GM18511 (cell line): ENCODE measurements at regions not wholly inside any gene's neighbourhood (a gene's known extent, or its start where the extent isn't known, plus 50 kb on each side); places are given as distances from the start of the nearest gene placed in this dataset.

Source experiments
- ATAC-seq: cut with Tn5 transposase; IDR thresholded peaks from one replicate; pipeline ENCODE4 v1.9.1; 2021; ENCODE audit warnings: mild to moderate bottlenecking, moderate library complexity; ENCODE audit not compliant: unreplicated experiment

DNA sequence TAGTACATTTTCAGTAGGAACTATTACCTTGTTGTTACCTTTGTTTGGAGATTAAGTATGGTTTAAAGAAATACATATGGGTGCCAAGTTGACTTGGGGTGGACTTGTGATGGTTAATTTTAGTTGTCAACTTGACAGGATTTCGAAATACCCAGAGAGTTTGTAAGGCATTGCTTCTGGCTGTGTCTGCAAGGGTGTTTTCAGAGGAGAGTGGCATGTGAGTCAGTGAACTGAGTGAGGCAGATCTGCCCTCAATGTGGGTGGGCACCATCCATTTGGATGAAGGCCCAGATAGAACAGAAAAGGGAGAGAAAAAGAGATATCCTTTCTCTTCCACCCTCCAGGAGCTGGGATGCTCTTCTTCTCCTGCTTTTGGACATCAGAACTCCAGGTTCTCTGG is 315.5 kb downstream of the GPATCH2 start:
- no peak for ATAC-seq

DNA sequence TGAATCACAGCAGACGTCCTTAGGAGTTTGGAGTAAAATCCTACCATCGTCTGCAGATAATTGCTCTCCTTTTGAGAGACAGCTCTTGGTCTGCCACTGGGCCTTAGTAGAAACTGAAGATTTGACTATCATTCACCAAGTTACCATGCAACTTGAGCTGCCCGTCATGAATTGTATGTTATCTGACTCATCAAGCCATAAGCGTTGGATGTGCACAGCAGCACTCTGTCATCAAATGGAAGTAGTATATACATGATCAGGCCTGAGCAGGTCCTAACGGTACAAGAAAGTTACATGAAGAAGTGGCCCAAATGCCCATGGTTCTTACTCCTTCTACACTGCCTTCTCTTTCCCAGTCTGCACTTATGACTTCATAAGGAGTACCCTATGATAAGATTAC is 317.8 kb downstream of the GPATCH2 start:
- no peak for ATAC-seq

DNA sequence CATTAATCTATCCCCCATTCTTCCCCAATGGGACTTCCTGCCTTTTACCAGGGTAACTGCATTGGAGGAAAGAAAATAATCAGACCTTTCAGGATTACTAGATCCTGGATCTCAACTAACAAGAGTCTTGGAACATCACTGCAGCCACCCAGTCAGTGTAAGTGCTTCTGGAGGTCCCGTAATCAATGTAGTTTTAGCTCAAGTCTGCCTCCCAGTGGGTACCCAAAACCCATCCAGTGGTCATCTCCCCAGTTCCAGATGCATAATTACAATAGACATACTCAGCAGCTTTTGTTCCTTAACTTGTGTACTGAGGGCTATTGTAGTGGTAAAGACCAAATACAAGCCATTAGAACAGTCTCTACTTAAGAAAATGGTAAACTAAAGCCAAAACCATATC is 319.1 kb downstream of the GPATCH2 start:
- no peak for ATAC-seq

DNA sequence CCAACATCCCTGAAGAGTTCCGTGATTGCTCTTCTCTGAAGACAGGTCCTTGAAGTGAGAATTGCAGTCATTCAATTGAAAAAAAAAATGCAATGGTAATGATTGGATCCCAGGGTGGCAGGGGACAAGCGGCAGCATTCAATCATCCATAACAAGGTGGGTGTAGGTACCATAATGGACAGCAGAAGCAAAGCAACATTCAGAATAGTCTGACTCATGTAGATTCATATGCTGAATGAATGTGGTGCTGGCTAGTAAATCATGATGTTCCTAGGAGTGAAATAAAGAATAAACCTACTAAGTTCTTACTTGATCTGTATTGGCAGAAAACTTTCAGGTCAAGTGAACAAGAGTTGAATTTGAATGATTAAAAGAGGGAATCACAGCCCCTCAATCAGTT is 319.6 kb downstream of the GPATCH2 start:
- no peak for ATAC-seq

DNA sequence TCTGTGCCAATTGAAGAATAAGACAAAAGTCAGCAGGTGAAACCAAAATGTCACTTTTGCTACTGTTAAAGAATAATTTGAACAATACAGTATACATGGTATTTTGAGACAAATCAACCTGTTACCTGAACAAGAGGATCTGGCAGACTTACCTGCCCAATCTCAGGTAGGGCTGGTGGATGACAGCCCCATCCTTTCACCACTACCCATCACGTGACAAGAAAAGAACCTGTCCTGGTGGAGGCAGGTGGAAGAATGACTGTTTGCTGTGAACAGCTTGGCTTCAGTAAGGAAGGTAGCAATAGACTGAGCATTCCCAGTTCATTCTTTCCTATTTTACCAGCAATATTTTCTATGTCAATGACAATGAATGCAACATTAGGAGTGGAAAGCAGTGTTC is 349.6 kb downstream of the GPATCH2 start:
- ATAC-seq = no peak

DNA sequence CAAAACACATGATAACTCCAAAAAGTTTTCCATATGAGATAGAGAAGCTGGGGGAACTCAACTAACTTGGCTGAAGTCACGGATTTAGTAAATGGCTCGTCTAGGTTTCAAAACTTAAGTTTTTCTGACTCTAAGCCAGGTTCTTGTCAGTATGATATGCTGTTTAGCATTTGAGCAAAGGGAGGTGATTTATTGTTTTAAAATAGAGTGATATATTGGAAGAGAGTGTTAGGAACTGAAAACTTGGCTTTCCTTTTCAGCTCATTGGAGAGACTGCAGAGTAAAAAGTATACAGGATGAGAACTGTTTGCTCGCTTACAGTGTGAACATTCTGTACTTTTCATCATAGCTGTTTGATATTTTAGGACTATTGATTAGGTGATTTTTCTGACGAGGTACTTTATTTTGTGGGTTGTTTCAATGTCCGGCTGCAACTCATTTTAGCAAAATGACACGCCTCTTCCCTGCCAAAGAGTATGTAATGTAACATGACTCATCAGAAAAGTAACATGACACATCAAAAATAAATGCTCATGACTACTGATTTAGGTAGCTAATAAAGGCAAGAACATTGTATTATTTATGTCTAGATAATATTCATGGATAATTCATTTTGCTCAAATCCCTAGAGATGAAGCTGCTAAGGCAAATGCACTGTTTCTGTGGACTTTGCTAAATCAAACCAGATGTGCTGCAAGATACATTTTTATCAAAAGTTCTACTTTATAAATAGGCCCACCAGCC is 355.1 kb downstream of the GPATCH2 start:
- ATAC-seq = no peak

DNA sequence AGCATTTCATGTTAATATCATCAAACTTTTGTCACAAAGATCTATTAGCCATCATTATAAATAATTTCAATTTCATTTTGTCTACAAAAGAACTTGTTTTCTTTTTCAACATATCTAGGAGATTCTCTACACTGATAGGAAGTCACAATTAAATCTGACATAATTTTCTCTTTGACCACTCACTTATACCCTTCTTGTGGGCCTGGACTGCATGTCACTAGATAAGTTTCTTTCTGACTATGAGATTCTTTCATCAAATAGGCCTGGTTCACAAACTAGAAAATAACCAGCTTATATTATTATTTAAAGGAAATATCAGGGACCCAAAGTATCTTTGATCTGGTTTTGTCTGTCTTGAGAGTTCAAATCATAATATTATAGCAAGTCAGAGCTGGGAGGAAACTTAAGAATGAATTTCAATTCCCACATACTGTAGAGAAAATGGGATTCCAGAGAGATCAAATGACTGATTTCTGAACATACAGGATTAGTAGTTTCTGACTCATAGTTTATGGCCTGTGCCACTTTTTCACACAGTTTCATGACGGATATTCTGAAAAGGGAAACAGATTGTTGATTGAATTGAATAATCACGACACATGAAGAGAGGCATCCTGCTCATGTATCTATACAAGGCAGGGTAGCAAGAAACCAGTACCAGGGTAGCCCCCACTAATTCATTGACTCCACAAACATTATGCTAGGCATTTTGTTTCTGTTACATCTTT is 355.8 kb downstream of the GPATCH2 start:
- peak; percentile 47 for ATAC-seq

DNA sequence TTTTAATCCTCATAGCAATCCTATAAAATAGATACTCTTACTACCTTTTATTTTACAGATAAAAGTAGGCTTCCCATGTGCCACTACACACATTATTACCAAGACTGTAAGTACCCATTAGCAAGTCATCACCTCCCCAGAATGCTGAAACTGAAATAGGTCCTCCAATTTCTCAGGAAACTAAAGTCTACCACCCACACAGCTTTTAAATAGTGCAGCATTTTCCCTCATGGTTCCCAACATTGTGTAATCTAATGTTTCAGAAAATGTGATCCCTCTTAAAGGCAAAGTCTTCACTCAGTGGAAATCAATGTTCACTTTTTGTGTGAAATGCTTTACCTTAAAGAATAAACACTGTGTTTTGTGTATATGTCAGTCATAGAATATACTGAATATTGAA is 356.5 kb downstream of the GPATCH2 start:
- no peak for ATAC-seq

DNA sequence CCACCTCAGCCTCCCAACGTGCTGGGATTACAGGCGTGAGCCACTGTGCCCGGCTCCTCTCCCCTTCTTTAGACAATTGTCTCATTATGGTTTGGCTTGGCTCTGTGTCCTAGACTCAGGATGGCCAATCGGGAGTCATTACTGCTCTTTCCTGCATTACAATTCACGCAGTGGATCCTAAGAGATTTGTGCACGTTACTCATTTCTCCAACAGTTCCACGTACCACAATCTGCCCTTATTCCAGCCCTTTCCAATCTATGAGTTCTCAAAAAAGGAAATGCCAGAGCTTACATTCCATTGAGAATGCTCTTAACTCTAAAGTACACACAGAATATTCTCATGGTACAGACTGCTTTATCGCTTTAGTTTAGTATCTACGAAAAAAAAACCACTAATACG is 357.0 kb downstream of the GPATCH2 start:
- no peak for ATAC-seq

DNA sequence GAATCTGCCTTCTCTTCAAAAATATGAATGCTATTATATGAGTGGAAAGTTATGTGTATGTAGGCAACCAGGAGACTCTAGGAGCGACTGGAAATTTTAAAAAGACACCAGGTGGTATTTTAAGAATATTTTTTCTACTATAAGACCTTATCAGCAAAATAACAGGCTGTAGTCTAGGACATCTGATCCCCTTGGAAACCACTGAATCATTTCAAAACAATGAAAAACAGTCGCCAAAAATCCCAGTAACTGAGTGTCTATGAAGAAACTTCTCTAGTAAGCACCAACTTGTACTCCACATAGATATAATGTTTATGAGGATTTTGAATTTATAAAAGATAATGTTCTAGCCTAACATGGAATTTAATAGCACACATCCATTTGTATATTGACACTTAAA is 358.5 kb downstream of the GPATCH2 start:
- no peak for ATAC-seq

DNA sequence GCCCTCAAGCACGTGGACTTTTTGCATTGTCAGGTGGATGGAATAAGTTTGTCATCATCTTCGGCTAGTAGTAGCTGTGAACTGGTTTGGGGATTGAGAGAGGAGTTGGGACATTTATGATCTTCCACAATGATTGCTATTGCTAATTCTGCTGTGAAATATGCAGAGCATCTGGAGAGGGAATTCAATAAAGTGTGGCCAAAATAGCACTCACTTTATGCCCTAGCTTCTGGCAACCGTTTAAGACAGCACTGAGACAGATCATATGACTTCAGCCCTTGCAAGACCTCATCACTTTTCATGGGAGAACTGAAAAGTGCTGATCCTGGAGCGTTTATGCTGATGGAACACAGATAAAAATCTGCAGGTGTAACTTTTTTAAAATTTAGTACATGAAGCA is 360.8 kb downstream of the GPATCH2 start:
- ATAC-seq = no peak

DNA sequence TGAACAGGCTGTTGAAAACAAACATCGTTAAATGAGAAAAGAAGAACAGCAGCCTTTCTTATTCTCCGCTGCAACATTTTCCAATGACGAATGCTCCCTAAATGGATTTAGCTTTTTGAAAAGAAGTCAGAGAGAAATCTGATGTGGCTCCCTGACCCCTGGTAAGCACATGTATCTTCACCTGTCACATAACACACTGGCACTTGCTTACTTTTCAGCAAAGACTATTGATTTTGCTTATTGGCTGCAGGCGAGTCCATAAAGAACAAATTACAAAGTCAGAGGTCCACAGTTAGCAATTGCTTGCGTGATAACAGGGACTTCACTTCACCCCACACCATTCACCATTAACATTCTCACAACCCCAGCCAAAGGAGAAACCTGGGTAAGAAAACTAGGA is 362.8 kb downstream of the GPATCH2 start:
- ATAC-seq = no peak

DNA sequence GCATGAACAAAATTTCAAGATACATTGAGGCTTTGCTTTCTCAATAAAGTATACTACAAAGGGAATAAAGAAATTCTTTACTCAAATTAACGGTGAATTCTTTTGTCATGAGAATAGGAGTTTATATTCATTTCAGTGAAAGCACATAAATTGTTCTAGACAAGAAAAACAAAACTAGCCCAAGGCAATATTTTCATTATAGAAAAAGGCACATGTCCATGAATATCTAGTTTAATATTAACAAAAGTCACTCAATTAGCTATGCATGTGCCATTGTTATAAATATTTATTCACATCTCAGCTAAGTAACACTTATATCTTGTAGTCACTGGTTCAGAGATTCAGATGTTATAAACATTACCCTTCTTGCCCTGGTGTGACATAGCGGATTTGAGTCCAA is 369.3 kb downstream of the GPATCH2 start:
- ATAC-seq = no peak

DNA sequence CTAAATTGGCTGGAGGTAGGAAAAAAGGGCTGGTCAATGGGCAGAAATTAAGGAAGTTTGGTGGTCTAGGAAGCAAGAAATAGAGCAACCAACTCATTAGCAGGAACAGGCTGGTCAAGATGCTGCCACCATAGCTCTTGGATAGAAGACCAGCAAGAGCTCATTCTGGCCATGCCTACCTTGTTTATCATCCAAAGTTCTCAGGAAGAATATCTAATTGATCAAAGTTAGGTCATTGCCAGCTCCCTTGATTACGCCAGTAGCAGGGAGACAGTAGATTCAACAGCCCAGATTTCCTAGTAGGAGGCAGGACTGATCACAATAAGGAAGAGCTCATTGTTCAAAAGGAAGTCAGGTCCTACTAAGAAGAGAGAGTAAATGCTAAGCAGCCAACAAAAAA is 370.2 kb downstream of the GPATCH2 start:
- no peak for ATAC-seq

DNA sequence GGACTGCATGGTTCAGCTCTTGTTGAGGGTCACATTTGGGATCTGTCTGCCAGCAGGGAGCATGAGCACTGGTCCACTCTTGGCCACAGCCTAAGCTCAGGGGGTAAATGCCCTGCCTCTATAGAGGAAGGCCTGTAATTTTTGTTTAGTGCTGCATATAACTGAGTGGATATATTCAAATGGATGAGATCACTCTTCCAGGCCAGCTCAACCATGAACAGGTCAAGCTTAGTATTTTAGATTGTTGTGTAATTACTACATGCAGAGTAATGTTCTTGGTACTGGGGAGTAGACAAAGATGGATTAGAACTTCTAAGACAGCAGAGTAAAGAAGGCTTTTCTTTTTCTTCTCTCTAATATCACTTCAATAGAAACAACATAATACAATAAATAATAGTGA is 376.9 kb downstream of the GPATCH2 start:
- ATAC-seq = no peak

DNA sequence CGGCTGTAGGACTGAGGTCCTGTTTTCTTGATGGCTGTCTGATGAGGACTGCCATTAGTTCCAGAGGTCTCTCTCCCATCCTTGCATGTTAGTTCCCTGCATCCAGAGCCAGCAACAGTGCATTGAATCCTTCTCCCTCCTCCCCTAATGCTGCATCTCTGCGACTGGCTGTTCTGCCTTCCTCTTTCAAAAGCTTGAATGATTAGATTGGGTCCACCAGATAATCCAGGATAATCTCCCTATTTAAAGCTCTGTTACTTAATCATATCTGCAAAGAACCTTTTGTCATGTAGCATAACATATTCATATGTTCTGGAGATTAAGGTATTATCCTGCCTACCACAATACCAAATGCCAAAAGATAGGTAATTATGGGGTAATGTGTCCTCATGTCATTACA is 377.5 kb downstream of the GPATCH2 start:
- no peak for ATAC-seq

DNA sequence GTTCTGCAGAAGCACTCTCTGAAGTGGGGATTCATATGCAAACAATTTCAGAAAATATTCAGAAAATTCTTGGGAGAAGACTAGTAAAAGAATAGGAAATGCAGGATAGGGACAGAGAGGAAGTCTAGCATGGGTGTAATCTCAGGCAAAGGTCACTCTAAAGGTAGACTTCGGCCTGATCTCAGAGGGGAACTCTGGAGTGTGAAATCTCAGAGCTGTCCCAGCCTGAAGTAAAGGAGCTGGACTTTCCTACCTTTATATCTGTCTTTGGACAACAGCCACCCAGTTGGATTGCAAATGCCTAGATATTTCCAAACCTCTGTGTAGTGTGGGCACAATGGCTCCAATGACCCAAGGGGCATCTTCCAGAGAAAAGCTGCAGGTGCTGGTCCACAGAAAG is 379.8 kb downstream of the GPATCH2 start:
- ATAC-seq = no peak

DNA sequence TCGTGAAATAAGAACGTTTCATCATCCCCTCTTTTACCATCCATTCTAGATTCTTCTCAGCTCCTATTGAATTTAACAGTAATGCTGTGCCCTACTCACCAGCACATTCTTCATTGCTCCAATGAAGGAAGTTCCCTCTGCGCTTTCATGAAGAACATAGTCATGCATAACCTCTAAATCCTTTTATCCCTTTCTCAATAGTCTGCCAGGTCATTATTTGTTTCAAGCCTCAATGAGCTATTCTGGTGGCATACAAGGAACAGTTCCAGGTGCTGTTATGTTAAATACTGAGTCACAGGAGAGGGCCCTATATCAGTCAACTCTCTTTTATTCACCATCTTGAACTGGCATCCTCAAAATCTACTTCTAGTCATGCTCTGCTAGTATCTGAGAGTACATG is 381.0 kb downstream of the GPATCH2 start:
- ATAC-seq = no peak

DNA sequence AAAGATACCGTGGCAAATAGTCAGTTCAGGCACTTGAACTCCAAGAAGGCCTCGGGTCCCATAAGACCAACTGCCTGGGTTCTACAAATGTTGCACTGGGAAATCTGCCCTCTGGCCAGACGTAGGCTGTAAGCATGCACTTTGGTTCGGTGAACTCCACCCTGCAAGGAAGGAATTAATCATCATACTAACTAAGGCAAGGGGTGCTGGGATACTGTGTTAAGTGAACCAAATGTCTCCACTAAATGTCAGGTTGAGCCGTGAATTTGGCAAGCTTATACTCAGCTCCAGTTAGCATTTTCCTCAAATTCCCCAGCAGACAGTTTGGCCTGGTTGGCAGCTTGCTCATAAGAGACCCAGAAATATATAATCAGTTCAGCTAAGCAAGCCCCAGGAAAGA is 385.9 kb downstream of the GPATCH2 start:
- ATAC-seq = no peak

DNA sequence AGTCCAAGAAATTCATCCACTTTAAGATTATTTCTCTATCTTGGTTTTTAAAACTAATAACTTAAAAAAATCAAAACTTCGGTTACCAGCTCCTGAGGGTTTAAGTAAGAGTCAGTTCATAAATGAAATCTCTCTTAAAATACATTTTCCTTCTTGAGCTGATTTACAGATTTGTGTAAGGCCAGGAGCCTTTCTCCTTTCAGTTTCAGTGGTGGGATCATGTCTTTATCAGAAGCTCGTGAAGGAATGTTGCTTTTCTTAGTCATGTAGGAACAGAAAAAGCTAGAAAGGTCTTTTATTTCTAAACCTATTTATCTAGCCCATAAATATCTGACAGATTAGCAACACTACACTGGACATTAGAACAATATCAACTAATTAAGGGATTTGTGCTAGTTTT is 390.2 kb downstream of the GPATCH2 start:
- ATAC-seq = no peak

DNA sequence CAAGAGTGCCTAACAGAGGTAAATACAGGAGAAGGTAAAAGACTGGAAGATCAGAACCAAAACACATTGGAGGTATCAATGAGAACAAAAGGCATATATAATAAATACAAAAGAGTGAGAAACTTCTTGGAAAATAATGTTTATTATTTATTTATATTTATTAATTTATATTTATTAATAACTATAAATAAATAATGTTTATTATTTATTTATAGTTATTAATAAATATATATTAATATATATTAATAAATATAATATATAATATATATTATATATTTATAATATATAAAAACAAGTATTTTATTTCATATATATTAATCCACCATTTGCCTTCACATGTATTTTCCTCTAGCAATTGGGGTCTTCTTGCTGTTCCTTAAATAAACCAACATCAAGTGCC is 391.9 kb downstream of the GPATCH2 start:
- no peak for ATAC-seq

DNA sequence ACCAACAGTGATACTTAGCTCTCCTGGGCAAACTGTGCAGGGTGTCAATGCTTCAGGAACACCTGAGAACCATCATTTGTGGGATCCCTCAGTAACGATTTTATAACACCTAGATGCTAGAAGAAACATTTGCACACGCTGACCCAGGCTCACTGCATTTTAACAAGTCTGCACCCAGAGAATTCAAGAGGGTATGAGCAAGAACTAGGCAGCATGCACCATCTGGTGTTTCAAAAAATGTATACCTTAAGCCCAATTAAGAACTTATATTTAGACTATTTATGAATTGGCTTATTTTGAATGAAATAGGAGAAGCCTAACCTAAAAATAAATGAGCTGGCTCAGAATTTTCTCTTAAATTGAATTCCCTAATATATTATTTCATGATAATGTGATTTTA is 400.5 kb downstream of the GPATCH2 start:
- no peak for ATAC-seq

DNA sequence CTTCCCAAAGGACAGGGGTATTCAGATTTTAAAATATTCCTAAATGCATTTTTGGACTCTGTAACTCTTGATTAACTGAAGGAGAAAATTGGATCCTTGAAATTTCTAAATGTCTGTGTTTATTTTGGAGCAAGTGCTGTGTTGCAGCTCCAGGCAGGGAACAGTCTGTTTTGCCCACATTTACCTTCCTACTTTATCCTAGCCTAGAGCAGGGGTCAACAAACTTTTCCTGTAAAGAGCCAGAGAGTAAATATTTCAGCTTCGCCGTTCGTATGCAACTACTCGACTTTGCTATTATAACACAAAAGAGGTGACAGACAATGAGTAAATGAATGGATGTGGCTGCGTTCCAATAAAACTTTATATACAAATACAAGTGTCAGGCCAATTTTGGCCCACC is 402.2 kb downstream of the GPATCH2 start:
- no peak for ATAC-seq
